Femur (tissue), 1 donor: ENCODE measurements at regions not wholly inside any gene's neighbourhood (a gene's known extent, or its start where the extent isn't known, plus 50 kb on each side); places are given as distances from the start of the nearest gene placed in this dataset.
"Not testable (repeated sequence)": the region's sequence is repeated elsewhere in the genome, so short reads cannot be mapped to it uniquely, and the experiment has no call there.

Source experiments
- DNase-seq: peaks from one replicate; pipeline ENCODE4 v3.0.0-alpha.2; 2017

- no peak for DNase-seq
Observed at GRCh38 chr3:26418553-26418952, 204.0 kb upstream of the LRRC3B start.

GRCh38 chr3:26422415-26422814 lies 200.2 kb upstream of the LRRC3B start:
- DNase-seq, result no peak

DNA sequence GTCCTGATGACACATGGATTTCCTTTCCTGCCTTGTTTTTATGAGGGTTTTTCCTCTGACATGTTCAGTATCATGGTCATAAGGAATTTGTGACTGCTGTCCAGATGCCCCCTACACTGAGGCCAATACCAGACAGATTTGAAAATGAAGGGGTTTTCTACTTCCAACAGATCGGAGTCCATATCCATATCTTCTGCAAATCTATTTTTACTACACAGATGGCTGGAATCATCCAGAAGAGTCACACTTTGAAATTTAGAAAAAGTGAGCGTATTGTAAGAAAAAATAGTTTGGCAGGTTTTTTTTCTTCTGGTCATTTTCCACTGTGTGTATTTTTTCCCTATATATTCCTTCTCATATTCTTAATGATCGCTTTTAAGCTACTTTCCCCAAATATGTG lies 197.5 kb upstream of the LRRC3B start:
- no peak for DNase-seq

GRCh38 chr3:26428992-26429391 lies 193.6 kb upstream of the LRRC3B start:
- no peak for DNase-seq

GRCh38 chr3:26437678-26438077 lies 184.9 kb upstream of the LRRC3B start:
- no peak for DNase-seq

- no peak for DNase-seq
Observed at GRCh38 chr3:26438325-26438940, 184.1 kb upstream of the LRRC3B start.

DNA sequence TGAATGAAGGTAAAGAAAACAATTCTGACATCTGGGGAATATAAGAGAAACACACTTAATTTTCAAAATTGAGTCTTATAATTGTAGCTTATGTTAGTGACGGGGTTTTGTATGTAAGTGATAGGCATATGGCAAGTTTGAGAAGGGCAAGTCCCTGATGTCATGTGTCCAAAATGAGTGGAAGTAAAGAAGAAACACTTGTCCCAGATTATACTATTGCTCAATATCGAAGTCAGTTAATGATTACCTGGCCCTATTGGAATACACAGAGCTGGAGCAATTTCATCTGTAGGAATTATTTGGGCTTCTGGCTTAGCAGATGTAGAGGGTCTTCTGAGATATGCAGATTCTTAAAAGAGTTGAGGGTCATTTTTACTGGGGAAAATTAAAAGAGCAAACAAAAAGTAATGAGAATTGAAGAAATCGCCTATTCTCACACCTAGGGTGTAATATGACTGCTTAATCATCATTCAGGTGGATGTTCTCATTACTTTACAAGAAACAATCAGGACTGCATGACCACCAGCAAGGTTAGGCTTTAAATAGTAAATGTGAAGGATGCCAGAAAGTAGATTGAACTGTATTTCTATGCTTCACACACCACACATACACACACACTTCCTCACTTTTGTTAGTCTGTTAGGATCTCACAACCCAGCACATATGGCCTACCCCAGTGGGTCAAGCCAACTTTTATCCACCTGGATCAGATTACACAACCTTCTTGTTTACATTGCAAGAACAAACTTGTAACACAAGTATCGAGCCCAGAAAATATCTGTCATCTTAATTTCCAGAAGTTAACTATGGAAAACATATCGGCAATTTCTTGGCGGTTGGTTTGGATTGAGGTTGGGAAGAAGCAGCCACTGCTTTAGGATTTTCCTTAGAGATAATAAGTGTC lies 183.3 kb upstream of the LRRC3B start:
- DNase-seq, result no peak

DNA sequence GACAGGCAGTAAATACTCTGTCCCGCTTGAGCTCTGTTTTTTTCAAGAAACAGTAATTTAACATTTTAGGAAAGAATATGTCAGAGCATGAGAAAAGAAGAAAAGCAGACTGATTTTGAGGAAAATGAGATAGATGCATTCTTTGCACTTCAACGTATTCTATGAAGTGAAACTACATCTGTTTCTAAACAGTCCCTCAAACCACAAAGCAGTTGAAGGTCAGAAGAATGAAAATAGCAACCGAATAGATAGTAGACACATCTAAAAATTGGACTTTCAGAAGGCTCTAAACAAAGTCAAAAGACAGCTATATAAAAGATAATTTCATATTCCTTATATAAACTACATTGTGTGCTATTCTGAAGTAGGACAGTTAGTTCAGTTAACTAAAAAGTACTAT lies 172.6 kb upstream of the LRRC3B start:
- DNase-seq, result no peak

DNA sequence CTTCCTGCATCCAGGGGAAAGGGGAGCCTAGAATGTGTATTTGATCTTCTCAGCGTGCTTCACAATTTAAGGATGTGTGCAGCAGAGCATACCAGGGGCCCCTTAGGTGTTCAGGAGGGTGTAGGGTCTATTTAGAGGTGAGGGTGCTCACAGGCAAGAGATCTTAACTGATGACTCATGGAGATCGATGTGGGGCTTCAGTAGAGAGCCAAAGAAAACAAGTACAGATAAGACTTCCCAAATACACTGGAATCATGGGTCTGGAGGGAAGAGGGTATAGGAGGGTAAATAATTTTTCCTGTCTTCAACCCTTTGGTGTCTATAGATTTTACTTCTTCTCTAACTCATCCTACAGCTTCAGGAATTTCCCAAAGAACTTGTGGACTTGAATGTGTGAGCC lies 170.2 kb upstream of the LRRC3B start:
- no peak for DNase-seq

DNA sequence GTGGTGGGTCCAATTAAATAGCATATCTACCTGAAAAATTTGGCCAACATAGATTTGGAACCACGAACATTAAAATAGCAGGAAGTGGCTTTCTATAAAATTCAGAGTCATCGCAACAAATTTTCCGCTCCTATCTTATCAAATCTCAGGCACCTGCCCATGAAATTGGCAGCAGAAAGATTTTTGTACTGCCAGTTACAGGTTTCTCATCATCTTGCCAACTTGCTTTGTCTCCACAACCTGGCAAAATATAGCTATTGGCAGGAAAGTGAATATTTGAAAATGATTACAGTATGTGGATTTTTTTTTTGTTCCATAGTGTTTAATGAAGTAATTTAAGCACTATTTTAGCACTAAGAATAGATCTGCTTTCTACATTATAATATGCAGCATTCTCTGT lies 161.6 kb upstream of the LRRC3B start:
- no peak for DNase-seq

GRCh38 chr3:26472345-26472744 lies 150.2 kb upstream of the LRRC3B start:
- no peak for DNase-seq

DNA sequence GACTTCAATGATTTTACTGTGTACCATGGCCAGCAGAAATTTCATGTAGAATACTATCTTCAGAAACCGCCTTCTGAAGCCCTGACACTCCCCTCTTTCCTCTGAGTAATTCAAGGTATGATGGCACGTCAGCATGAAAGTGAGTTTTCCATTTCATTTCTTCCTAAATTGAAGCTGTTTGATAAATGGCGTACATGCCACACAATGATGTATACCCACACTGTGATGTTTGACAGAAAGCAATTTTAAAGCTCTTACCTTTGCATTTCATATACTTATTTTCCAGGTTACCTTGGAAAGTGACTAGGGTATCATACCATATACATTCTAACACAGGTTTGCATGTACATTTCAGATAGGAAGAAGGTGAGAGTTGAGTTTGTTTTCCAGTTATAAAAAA lies 147.9 kb upstream of the LRRC3B start:
- DNase-seq, result no peak

DNA sequence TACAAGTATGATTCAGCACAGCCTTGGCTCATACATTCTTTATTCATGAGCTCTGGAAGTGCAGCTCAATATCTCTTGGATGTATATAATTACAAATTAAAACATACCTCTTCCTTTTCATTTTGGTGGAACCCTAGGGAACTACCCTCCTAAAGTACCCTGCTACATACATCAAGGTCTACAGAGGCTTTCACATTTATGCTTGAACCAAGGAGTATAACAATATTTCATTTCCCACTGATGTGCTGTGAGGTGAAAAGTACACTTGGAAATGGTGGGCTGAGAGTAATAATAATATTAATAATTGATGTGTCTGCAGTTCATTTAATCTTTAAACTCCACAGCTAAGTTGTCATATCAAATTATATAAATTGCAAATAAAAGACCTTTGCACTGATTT lies 142.2 kb upstream of the LRRC3B start:
- DNase-seq, result no peak

- no peak for DNase-seq
Observed at GRCh38 chr3:26484140-26484539, 138.4 kb upstream of the LRRC3B start.

DNA sequence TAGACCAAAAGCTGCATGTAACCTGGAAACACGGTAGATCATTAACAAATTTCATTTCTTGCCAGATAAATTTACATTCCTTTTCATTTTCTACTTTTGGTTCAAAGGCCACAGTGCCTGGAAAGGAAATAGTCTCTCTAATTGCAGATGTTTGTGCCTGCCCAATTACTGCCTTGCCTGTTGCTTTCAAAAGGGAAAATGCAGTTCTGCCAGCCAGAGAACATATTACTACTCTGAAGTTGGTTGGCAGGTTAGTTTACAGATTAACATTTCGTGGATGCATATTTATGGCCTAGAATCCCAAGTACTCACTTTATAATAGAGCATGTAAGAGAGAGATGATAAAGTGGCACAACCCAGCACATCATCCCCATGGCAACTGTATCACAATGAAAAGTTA lies 124.3 kb upstream of the LRRC3B start:
- DNase-seq, result no peak

- no peak for DNase-seq
Observed at GRCh38 chr3:26505399-26505798, 117.2 kb upstream of the LRRC3B start.

DNA sequence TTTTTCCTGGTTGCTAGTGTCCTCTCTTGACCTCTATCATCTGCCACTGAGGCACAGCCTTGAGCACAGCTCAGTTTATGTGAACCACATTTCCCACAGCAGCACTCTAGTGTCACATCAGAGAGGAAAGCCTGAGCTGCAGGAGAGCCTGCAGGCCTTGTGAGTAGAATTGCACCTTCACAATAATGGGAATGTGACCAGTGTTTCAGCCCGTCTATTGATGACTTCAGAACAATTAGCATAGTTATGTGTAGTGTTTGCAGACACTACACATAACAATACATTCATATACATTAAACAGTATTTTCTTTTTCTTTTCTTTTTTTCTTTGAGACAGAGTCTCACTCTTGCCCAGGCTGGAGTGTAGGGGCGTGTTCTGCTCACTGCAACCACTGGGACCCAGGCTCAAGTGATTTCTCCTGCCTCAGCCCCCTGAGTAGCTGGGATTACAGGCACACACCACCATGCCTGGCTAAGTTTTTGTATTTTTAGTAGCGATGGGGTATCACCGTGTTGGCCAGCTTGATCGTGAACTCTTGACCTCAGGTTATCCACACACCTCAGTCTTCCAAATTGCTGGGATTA lies 108.0 kb upstream of the LRRC3B start:
- not testable (repeated sequence) for DNase-seq

- no peak for DNase-seq
Observed at GRCh38 chr3:26515351-26515750, 107.2 kb upstream of the LRRC3B start.

DNA sequence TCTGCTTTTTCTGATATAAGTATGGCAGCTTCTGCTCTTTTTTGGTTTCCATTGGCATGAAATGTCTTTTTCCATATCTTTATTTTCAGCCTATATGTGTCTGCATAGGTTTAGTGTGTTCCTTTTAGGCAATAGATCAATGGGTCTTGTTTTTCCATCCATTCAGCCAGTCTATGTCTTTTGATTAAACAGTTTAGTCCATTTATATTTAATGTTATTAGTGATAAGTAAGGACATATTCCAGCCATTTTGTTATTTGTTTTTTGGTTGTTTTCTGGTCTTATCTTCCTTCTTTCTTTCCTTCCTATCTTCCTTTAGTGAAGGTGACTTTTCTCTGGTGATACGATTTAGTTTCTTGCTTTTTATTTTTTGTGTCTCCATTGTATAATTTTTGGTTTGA lies 101.3 kb upstream of the LRRC3B start:
- DNase-seq, result no peak

GRCh38 chr3:26522919-26523318 lies 99.7 kb upstream of the LRRC3B start:
- DNase-seq, result no peak

DNA sequence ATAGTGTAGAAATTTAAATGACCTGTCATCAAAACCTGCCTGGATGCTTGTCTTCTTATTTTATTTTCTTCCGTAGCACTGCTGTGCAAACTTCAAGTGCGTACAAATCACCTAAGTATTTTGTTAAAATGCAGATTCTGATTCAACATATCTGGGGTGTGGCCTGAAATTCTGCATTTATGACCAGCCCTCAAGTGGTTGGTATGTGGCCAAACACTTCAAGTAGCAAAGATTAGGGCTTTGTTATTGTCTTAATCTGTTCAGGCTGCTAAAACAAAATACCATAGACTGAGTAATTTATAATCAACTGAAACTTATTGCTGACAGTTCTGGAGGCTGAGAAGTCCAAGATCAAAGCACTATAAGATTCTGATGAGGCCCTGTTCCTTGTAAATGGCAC lies 97.6 kb upstream of the LRRC3B start:
- DNase-seq, result no peak

- DNase-seq, result no peak
Observed at GRCh38 chr3:26535151-26535550, 87.4 kb upstream of the LRRC3B start.

DNA sequence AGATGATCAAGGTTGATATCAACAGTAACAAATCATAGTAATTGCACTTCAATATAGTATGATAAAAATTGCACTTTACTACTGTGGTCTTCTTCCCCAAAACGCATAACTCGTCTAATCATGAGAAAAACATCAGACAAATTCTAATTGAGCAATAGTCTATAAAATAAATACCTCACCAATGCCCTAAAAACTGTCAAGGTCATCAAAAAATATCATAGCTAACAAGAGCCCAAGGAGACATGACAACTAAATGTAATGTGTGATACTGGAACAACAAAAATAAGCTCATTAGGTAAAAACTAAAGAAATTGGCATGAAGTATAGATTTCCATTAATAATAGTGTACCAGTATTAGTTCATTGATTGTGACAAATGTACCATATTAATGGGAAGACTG lies 85.6 kb upstream of the LRRC3B start:
- no peak for DNase-seq

- DNase-seq, result no peak
Observed at GRCh38 chr3:26550413-26550812, 72.2 kb upstream of the LRRC3B start.
